ELR (cell line): ENCODE measurements at regions not wholly inside any gene's neighbourhood (a gene's known extent, or its start where the extent isn't known, plus 50 kb on each side); places are given as distances from the start of the nearest gene placed in this dataset.
A peak's percentile ranks its signal among the peaks of the same experiment; 100 is the strongest.

Source experiments
- DNase-seq: peaks from one replicate; pipeline ENCODE4 v3.0.0-alpha.2; 2015; ENCODE audit warnings: low read depth

DNA sequence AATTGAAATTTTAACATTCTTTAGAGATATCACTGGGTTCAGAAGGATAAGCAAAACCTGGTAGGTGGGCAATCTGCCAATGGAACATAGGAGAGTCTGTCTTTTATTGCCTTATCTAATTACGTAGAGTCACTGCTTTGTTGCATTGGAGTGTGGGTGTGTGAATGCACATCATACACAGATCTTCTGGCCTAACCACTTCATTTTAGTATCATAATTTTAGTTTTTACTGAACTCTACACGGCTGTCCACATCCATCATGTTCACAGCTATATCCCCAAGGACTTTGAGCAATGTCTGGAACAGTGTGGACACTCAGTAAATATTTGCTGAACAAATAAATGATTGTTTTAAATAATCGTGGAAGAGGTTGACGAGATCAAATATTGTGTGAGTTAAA is 104.6 kb upstream of the AKIRIN2 start:
- no peak for DNase-seq

DNA sequence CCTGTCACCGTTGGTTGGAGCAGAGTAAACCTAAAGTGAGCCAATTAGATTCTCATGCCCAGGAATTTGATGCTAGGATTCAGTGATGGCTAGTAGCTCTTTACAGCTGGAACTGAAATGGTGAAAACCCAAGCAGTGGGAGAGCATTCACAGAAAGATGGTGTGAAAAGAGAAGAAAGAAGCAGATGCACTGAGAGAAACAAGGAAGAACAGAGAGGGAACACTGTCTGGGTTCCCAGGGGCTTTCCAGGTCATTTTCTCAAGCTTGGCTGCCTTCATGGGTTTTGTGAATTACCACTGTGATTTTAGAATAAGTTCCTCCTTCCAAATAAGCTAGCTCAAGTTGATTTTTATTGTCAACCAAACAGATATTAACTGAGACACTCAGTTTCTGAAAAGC is 104.1 kb upstream of the AKIRIN2 start:
- no peak for DNase-seq

DNA sequence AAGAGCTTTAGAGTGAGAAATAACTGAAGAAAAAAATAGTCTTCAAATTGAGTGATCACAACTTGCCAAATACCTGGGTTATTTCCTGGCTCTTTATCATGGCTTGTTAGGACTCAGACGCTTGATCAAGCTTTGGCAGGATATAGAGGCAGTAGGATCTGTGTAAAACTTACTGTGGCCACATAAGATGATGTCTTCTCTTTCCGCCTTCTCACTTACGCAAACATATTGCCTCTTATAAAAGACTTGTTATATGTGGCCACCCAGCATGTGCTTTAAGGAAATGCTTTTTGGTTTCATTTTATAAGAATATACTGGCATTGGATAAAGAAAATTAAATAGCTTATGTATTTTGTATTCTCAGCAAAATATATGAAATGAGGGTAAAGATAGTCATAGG is 101.8 kb upstream of the AKIRIN2 start:
- DNase-seq: no peak

DNA sequence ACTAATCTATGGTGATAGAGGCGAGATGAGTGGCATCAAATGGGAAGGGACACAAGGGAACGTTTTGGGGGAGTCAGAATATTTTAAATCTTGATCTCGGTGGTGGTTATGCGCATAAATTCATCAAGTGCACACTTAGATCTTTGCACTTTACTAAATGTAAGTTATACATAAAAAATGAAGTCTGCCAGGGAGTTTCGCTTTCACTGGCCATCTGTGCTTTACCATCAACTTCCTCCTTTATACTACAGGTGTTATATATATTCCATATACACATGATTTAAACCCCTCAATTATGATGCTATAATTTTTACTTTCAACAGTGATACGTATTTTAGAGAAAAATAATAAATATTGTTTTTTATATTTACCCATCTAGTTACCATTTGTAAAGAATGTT is 97.6 kb upstream of the AKIRIN2 start:
- DNase-seq: no peak

DNA sequence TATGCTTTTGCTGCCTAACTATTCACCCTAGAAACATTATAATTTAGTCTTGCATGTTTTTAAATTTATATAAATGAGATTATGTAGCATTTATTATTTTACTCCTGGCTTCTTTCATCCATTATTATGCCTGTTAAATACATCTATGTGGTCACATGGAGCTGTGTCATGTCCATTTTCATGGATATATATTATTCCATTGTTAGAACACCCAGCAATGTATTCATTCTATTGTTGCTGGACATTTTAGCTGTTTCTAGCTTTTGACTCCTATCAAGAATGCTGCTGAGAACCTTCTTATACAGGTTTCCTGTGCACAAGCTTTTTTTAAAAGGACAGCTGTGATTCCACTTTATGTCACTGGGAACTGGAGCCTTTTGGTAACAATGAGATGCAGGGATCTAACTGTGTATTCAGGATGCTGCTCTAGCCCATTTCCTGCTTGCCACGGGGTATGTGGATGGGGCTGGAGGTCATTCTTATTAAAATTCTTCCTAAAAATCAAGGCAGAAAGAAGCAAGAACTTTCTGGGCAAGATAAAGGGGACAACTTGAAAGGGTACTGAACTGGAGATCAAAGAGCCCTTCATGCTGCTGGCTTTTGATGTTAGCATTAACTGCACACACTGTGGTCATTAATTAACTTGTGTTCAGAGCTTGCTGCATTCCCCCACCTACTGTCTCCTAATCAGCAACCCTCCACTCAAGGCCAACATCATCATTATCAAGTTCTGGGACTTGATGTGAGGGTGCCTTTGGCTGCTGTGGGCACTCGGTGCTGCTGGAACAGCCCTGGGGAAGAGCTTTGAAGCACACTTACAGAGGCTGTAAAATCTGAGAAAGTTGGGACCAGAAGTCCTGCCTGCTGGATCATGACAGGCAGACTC is 96.6 kb upstream of the AKIRIN2 start:
- DNase-seq: no peak

DNA sequence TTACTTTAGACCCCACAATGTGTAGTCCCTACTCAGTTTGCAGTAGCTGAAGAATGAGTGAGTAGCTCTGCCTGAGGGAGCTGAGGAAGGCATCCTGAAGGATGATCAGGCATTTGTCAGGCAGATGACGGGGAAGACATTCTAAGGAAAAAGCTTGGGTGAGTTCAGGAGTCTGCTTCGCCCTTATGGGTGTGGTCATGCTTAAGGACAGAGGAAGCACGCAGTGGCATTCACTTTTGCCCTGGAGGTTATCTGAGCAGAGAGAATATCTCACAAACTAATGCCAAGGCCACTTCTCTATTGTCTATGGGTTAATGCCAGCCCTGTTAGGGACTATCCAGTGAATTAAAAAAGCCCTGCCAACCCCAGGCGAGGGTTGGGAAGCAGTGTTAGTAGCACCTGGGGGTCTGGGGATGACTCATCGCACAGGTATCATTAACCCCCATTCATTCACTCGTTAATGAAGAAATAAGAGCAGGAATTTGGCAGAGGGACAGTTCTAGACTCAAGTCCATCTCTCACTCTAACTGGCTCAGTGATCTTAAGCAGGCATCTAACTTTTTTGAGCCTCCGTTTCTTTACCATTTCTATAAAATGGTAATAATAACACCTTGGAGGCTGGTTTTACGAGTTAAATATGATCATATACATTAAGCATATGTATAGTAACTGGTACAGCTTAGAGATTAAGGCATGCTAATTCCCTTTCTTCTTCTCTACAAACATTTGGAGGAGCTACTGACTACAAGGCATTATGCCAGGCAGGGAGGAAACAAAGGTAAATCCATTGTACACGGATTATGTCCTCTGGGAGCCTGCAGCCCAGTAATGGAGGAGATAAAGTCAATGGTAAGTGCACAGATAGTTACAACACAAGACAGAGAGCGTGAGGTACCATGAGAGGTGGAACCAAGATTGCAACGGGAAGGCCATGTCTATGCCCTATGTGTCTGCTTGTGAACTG is 93.2 kb upstream of the AKIRIN2 start:
- DNase-seq: no peak

DNA sequence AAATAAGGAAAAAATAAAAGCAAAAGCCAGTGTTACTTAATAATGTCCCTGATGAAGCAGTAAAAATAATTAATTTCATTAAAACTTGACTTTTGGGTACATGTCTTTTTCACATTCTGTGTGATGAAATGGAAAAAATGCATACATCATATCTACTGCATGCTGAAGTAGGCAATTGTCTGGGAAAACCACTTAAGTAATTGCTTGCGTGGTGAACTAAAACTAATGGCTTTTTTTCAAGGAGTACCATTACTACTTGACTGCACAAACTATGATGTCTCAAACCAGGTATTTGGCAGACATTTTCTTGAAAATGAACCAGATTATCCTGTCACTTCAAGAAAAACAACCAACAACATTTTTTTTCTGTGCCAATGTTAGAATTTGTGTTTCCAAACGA is 91.3 kb upstream of the AKIRIN2 start:
- no peak for DNase-seq

DNA sequence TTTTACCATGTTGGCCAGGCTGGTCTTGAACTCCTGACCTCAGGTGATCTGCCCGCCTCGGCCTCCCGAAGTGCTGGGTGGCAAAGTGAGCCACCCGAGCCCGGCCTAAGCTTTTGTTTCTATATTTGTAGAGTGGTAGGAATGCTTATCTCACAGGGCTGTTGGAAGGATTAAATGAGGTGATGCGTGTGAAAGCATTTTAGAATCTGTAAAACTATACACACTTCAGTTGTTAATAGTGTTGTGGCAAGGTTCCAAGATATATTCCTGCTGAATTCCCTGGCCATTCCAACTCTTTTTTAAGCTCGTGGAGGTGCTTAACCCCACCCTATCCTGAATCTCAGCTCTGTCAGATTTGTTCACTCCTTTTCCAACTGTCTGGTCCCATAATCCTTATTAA is 89.9 kb upstream of the AKIRIN2 start:
- DNase-seq: no peak

DNA sequence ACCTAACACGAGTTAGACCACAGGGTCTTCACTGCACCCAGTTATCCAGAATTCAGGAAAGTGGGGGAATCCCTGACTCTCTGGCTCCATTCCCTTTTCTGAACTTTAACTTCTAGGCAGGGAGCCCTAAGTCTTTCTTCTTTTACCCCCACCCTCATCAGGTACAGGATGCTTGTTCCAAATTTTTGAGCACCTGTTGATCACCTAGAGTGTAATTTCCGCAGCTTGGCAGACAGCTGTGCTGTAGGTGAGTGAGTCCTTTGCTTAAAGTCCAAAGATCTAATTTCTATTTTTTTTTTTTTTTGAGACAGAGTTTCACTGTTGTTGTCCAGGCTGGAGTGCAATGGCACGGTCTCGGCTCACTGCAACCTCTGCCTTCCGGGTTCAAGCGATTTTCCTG is 89.5 kb upstream of the AKIRIN2 start:
- no peak for DNase-seq

DNA sequence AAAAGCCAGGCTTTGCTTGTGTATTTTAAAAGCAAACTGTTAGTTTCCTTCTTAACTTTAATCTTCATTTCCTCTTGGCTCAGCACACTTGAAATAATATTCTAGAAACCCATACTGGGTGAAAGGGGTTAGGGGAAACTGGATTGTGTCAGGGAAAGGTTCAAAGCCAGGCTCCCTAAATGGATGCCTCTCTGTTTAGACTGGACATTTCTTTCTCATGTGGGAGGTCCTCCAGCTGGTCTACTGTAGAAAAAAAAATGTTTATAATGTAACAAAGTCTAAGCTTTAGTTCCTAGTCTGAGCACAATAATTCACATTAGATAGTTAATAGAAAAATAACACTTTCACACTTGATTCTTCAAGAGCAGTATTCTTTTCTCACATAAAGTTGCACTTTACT is 89.0 kb upstream of the AKIRIN2 start:
- DNase-seq: no peak

DNA sequence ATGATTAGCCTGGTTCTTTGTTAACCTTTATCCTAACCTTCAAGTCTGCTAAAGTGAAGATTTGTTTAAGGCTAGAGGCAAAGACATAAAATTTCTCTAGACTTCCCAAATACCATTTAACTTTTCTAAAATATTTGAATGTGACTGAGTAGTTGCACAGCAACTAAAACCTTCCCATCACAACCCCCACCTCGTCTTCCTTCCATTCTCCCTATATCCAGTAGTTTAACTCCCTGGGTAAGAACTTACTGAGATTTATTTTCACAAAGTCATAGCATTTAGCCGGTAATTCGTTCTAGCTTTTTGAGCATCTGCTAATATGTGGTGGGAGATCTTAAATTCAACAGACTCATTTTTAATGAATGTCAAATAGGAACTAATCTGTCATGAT is 87.9 kb upstream of the AKIRIN2 start:
- DNase-seq: no peak

DNA sequence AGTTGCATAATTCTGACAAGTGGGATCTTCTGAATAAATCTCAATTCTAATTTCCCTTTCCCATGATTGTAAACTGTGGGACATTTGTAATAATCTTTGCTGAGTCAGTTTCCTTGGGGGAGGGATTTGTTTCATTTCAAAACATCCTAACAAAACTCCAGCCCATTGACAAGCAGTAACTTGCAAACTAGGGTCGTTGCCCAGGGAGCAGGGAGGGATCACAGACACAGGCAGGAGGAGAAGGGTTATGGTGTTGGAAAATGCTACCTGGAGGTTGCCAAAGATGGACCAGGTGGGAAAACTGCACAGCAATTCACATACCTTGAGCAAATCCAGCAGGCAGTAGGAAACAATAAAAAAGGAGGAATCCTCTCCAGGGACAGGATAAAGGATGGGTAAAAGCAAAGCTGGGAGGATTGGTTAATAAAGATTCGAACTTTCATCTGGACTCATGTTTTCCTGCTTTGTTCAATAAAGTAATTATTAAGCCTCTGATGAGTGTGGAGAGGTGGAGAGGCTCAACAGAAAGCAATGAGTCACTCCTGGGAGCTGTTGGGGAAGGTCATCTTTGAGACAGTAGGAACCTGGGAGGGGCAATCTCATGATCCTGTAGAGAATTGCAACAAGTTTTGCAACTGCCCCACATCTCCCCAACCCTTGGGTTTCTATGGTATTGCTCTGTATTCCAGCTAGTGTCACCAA is 87.3 kb upstream of the AKIRIN2 start:
- peak; percentile 65 for DNase-seq

DNA sequence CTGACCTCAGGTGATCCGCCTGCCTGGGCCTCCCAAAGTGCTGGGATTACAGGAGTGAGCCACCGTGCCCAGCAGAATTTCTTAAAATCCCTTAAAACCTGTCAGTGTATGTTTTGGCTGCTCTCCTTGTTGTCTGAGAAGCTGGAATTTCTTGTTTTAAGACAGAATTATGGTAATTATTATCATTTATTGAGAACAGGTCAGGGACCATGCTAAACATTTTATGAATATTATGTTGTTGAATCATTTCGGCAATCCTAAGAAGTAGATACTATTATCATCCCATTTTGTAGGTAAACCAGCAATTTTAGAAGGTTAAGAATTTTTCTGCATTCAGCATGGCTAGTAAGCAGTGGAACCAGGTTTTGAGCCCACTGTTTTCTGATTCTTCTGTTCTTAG is 86.1 kb upstream of the AKIRIN2 start:
- no peak for DNase-seq

DNA sequence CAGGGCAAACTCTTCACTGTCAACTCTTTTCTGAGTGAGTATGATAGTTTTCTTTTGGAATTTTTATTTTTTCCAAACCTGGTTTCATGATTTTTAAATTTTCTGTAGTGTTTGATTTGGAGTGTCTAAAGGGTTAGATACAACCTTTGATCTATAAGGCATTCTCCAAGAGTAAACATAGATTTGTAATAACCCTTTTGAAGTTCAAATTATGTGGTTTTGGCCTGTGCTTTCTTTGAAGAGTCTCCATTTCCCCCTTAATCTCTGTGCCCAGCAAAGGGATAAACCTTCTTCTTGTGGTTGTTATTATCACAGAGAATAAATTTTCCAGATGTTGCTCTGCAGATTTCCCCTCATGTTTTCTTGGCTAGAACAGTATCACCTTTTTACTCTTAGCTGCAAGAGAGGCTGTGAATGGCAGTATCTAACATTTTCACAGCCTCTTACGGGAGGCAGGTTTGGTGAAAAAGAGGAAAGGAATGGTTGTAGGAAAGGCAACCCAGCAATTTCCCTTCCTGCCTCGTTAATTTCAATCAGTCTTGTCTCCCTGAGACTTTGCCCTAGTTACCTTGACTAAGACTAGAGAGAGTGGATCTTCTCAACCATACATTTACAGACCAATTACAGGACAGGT is 83.3 kb upstream of the AKIRIN2 start:
- no peak for DNase-seq

DNA sequence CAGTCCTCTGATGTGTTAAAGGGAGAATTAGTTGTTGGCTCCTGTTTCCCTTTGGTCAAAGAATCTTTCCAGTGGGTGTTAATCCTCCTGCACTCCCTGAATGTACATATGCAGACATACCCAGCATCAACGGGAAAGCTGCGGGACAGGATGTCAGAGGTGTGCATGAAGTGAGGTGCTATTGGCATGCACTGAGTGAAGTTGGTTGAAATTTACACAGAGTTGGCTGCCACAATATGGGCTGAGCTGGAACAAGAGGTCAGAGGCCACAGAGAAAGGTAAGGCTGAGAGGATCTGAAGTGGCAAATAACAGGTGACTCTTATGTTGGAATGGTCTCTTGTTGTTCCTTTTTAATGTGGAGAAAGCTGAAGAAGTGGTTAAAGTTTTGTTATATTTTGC is 82.7 kb upstream of the AKIRIN2 start:
- no peak for DNase-seq

DNA sequence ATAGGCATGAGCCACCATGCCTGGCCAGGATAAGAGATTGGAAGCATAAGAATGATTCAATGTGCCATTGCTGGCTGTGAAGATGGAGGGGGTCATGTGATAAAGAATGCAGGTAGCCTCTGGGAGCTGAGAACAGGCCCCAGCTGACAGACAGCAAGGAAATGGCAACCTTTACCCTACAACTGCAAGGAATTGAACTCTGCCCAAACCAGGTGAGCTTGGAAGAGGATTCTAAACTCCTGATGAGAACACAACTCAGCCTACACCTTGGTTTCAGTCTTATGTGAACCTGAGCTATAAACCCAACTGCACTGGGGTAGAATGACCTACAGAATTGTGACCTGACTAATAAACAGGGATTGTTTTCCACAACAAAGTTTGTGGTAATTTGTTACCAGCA is 82.0 kb upstream of the AKIRIN2 start:
- no peak for DNase-seq

DNA sequence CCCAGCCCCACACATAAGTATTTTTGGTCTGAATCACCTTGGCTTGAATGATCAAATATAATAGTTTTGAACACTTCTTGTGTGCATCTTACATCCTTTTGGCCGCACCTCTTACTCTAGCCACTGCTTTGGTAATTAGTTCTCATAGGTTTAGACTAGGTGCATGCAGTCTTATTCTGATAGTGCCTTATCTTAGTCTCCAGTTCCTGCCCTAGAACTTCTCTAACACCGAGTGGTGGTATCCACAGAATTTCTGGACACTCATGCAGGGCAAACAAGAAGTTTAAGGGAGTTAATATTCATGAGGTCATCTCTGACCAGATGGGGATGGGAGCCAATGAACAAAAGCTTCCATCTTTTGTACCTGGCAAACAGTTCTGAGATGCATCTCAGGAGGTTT is 77.5 kb upstream of the AKIRIN2 start:
- no peak for DNase-seq

DNA sequence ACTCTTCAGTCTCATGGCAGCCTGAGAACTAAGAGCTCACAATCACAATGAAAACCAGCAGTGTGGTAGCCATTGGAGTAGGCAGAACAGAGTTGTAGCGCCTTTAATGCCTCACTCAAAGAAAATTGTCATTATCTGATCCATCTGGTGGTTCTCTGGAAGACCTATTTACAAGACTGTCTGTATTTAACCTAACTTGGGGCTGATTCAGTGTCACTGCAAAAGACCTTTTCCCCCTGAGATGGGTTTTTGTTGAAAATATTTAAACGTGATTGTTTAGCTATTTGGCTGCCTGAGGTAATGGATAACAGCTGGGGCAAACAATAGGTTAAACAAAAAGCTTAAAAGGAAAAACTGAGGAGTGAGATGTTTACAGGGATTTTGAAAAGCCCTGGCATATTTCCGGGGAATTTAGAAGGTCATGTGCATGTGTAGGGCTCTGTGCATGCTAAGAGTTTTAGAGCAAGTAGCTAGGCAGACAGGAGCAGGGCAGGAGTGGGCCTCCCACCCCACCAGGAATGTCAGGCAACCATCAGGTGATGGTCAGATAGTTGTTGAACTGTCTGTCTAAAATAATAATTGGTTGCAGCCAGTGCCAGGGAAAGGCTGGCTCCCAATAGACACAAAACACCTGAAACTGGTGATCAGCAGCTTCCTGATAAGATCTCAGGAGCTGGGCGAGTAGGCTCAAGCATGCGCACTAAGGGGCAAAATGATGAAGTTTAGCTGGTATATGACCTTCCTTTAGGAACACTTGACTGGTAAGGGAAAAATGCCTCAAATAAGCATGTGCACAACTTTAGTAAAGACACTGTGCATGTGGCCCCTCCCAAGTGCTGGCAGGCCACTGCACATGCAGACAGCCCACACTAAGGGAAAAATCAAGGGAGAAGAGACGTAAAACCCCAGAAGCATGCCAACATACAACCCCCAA is 70.8 kb upstream of the AKIRIN2 start:
- DNase-seq: no peak

DNA sequence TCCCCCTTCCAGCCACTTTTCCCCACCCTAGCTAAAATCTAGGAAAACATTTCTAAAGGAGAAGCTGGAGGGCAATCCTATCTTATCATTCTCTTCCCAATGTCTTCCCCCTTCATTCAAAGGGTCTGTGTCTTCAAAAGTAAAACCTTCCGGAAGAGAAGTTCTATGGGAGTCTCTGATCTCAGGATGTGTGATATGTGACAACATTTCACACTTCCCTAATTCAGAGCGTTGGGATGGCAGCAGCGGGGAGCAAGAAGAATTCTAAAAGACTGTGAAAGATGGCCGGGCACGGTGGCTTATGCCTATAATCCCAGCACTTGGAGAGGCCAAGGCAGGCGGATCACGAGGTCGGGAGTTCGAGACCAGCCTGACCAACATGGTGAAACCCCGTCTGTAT is 65.4 kb upstream of the AKIRIN2 start:
- no peak for DNase-seq

DNA sequence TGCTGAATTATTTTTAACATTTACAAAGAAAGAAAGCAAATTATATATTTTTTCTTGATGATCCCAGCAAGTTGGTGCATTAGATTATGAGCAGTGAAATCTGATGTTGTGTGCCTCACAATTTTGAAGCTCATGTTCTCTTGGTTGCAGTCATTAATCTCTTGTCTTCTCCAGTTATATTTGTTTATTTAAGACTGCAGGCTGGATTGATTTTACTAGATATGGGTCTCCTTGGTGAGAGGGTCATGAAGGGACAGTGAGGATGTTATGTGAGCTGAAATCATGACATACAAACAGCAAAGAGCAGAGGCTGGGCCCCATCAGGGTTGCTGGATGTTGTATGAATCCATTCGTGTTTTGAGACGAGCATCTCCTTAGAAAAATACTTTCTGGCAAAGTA is 64.2 kb upstream of the AKIRIN2 start:
- DNase-seq: no peak

DNA sequence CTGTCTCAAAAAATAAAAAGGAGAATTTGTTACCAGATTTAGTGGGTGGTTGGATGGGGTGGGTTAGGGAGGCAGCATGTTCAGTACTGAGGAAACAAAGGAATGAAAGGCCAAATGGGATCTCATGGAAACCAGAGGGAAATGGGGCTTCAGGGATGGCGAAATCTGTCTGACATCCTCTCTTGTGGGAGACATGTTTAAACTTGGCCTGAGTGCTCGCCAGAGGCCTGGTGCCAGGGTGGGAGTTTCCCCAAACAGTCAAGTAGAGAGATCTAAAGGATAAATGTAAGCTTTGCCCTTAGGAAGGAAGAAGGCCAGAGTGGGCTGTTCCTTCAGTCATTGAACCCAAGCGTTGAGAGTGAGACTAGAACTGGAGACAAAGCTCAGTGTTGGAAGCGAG is 61.9 kb upstream of the AKIRIN2 start:
- no peak for DNase-seq
